ENCODE measurements at regions not wholly inside any gene's neighbourhood (a gene's known extent, or its start where the extent isn't known, plus 50 kb on each side); places are given as distances from the start of the nearest gene placed in this dataset.

GRCh38 chr10:33938001-33938400 lies 603.5 kb upstream of the NRP1 start:
- Histone ChIP-seq H3K27ac (no peak overlapping the region), H3K4me1 (no peaks in the 10 kb centered on the region), H3K36me3 (no peaks in the 10 kb centered on the region), H3K4me3 (no peak overlapping the region), H3K9me3 (no peaks in the 10 kb centered on the region), H3K27me3 (no peaks in the 10 kb centered on the region)
- DNase-seq (no peak), ATAC-seq (no peak)
- 73 to 77% methylated on average over 3 of the region's 3 CpGs for WGBS, 2 donors
- TF ChIP-seq CTCF (IDR thresholded peaks at IDR 0.05): no peak
- intact Hi-C loops (cut with DNase I): no loop called here

- H3K27ac ChIP-seq: no peak overlapping the region
- no peak for TF ChIP-seq CTCF (IDR thresholded peaks at IDR 0.05)
- no peaks in the 10 kb centered on the region for H3K9me3 ChIP-seq
- 75 to 82% methylated on average over 15 of the region's 15 CpGs for WGBS, 2 donors
- DNase-seq (no peak), ATAC-seq (no peak)
- H3K4me1 ChIP-seq: no peaks in the 10 kb centered on the region
- no peak overlapping the region for H3K4me3 ChIP-seq
- H3K27me3 ChIP-seq: no peaks in the 10 kb centered on the region
- H3K36me3 ChIP-seq: no peaks in the 10 kb centered on the region
- intact Hi-C loops (cut with DNase I): no loop called here
These were observed 602.7 kb upstream of the NRP1 start for GRCh38 chr10:33937036-33937730.

- DNase-seq (no peak), ATAC-seq (no peak)
- H3K9me3 ChIP-seq: no peaks in the 10 kb centered on the region
- TF ChIP-seq CTCF (IDR thresholded peaks at IDR 0.05): no peak
- H3K36me3 ChIP-seq: no peaks in the 10 kb centered on the region
- H3K4me1 ChIP-seq: no peaks in the 10 kb centered on the region
- no peaks in the 10 kb centered on the region for H3K27me3 ChIP-seq
- intact Hi-C loops (cut with DNase I): no loop called here
- 86 to 96% methylated on average over 3 of the region's 3 CpGs for WGBS, 2 donors
- no peak overlapping the region for H3K4me3 ChIP-seq
- no peak overlapping the region for H3K27ac ChIP-seq
These were observed 600.9 kb upstream of the NRP1 start for GRCh38 chr10:33935350-33935749.

- DNase-seq: no peak
- H3K4me3 ChIP-seq: no peak overlapping the region
- intact Hi-C loops (cut with DNase I): no loop called here
- peaks cover 0 to 7% (median 0%) of the 10 kb centered on the region in 9 donors for H3K4me1 ChIP-seq
- no peak for TF ChIP-seq CTCF (IDR thresholded peaks at IDR 0.05)
- H3K9me3 ChIP-seq: no peaks in the 10 kb centered on the region
- H3K36me3 ChIP-seq: no peaks in the 10 kb centered on the region
- H3K27me3 ChIP-seq: no peaks in the 10 kb centered on the region
- 88 to 93% methylated on average over 1 of the region's 1 CpG for WGBS, 2 donors
- ATAC-seq: no peak
- no peak overlapping the region for H3K27ac ChIP-seq
These were observed 595.6 kb upstream of the NRP1 start for GRCh38 chr10:33930079-33930478.
